Right renal pelvis (tissue), 4 donors: ENCODE measurements at regions not wholly inside any gene's neighbourhood (a gene's known extent, or its start where the extent isn't known, plus 50 kb on each side); places are given as distances from the start of the nearest gene placed in this dataset.
"Not testable (repeated sequence)": the region's sequence is repeated elsewhere in the genome, so short reads cannot be mapped to it uniquely, and the experiment has no call there.

ENCODE experiments used
- DNase-seq, 4 donors: peaks; one replicate each; pipeline ENCODE4 v3.0.0-alpha.2; 2013; ENCODE audit warnings: low read depth in 4 of 4, low spot score in 3 of 4, missing footprints in 1 of 4

DNA sequence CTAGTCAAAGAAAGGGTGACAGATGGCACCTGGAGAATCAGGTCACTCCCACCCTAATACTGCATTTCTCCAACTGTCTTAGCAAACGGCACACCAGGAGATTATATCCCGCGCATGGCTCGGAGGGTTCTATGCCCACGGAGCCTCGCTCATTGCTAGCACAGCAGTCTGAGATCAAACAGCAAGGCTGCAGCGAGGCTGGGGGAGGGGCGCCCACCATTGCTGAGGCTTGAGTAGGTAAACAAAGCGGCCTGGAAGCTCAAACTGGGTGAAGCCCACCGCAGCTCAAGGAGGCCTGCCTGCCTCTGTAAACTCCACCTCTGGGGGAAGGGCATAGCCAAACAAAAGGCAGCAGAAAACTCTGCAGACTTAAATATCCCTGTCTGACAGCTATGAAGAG lies 268.1 kb upstream of the GRM3 start:
- DNase-seq, result not testable (repeated sequence)

DNA sequence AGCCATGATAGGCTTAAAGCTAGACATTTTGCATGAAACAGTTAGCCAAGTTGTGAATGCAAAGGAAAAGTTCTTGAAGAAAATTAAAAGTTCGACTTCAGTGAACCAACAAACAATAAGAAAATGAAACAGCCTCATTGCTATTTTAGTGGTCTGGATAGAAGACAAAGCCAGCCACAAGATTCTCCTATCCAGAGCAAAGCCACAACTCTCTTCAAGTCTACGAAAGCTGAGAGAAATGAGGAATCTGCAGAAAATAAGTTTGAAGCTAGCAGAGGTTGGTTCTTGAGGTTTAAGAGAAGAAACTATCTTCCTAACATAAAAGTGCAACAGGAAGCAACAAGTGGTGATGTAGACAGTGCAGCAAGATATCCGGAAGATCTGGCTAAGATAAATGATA lies 271.4 kb upstream of the GRM3 start:
- no peak for DNase-seq

DNA sequence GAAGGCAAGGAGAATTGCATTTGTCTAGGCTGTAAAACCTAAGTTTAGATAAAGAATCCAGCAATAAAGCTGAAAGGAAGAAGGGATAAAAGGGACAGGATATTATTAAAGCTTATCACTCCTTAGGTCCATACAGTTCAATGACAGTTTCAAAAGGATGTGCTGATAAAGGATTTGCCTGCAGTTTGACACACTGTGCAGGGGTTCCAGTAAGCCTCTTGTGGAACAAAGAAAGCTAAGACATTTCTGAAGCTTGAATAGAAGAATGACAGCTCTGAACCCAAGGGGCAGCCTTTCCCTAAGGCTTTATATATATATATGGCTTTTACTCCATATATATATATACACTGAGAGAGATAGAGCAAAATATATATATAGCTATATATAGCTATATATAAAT lies 276.8 kb upstream of the GRM3 start:
- no peak for DNase-seq

DNA sequence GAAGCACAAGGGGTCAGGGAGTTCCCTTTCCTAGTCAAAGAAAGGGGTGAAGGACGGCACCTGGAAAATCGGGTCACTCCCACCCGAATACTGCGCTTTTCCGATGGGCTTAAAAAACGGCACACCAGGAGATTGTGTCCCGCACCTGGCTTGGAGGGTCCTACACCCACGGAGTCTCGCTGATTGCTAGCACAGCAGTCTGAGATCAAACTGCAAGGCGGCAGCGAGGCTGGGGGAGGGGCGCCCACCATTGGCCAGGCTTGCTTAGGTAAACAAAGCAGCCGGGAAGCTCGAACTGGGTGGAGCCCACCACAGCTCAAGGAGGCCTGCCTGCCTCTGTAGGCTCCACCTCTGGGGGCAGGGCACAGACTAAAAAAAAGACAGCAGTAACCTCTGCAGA lies 303.3 kb upstream of the GRM3 start:
- not testable (repeated sequence) for DNase-seq

DNA sequence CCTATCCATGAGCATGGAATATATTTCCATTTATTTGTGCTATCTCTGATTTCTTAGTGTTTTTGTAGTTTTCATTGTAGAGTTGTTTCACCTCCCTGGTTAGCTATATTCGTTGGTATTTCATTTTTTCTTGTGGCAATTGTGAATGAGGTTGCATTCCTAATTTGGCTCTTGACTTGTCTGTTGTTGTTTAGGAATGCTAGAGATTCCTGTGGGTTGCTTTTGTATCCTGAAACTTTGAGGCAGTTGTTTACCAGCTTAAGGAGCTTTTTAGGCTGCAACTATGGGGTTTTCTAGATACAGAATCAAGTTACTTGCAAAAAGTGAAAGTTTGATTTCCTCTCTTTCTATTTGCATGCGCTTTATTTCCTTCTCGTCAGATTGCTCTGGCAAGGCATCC lies 304.7 kb upstream of the GRM3 start:
- no peak for DNase-seq

DNA sequence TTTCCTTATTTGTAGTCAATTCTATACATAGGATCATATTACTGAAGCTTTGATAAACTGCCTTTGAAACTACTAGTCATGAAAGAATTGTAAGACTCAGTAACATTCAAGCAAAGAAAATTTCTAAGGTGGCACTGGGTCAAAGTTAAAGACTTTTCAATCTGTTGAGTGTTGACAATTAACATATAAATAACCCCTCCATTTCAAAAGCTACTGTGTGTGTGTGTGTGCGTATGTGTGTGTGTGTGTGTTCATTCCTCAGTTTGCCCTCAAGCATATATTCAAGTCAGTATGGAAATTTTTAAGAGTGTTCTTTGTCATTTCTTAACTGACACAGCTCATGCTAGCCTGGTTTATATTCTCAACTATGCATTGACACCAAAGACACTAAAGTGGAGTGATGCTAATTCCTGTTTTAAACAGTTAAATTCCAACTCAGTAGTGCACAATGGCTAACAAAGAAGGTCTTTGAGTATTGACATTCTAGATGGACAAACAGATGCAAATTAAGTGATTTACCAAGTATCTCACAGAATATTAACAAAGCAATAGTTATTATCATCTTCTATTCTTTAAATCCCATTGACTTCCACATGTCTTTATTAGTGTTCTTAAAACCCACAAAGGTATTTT lies 314.8 kb upstream of the GRM3 start:
- no peak for DNase-seq

DNA sequence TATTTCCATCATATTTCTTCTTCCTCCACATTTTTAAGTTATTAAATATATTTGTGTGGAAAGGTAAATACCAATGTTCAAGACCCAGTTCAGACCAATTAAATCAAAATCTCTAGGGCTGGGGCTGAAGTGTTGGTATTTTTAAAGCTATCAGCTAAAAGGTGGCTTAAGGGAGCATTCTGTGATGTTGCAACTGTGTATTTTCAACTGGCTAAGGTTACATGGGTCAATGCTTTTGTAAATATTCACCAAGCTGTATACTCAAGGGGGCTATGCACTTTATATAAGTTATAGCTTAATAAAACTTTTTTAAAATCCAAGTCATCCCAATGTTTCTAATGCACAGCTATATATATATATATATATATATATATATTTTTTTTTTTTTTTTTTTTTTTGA lies 316.9 kb upstream of the GRM3 start:
- no peak for DNase-seq

DNA sequence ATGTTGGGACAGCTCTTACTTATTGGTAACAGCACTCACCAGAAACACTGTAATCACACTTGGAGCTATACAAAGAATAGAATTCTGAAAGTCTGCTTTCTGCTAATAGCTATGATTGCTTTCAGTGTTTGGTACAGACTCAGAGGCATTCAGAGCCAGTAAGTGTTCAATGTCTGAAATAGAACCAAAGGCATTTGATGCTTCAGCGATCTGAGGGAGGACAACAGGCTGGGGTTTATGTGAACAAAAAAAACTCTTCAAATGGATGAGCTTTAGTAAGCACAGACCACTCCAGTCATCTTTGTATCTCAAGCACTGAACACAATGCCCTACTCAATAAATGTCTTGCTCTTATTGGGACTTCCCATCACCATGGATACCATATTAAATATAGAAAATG lies 322.8 kb upstream of the GRM3 start:
- DNase-seq, result no peak

DNA sequence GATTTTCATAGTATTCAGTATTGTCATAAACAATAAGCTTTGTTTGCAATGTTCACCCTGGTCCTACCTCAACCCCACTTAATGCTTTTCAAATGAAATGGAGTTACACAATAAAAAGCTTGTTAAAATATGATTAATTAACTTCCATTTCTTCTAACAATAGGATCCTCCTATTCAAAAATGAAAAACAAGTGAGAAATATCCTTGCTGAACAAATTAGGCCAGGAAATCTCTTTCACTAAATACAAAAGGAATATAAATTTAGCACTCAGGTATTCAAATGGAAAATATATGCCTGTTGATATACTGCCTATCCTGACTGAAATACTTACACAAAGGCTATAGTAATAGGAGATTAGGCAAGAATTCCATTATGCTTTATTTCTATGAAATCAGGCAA lies 323.4 kb upstream of the GRM3 start:
- no peak for DNase-seq

DNA sequence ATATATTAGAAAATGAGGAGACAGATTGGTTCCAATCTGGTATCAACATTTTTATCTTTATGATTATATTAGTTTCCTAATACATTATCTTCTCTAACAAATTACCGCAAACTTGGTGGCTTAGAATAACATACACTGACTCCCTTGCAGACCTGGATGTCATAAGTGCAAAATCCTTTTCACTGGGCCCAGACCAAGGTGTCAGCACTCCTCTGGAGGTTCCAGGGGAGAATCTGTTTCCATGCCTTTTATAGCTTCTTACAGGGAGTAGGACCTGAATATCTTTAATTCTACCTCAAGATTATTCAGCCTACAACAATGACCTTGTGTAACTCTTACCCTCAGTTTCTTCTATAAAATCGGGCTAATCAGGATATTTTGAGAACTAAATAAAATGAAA lies 329.9 kb upstream of the GRM3 start:
- DNase-seq, result no peak

DNA sequence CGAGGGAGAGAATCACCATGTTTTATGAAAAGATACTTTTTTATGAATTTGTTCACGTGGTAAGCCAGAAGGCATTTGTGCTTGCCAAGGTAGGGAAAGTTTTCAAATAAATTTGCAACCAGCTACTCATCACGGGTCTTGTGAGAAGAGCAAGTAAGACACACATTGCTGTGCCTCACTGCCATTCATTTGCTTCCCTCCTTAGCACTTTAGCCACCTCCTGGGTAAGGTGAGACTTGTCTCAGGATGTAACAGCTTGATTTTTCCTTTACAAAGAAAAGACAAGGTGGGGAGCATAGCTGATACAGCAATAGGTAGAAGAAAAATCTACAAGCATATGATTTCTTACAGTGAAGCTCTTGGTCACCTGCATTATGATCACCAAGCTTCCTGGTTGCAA lies 342.4 kb upstream of the GRM3 start:
- no peak for DNase-seq

DNA sequence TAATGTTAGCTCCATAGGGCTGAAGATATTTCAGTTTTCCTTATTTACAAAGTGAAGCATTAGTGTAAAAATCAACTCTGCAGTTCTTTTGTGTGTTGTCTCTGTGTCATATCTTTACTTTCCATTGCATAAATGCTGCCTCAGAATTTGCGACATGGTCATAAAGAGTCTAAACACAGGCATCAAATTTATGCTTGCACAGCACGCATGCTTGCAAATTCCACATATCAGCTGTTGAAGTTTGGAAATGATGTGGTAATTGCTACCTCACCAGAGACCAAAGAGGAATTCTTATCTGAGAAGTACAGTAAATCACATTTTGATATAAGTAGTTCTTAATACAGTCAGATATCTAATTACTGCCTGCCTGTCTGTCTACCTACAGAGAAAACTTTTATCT lies 348.2 kb upstream of the GRM3 start:
- DNase-seq, result no peak

DNA sequence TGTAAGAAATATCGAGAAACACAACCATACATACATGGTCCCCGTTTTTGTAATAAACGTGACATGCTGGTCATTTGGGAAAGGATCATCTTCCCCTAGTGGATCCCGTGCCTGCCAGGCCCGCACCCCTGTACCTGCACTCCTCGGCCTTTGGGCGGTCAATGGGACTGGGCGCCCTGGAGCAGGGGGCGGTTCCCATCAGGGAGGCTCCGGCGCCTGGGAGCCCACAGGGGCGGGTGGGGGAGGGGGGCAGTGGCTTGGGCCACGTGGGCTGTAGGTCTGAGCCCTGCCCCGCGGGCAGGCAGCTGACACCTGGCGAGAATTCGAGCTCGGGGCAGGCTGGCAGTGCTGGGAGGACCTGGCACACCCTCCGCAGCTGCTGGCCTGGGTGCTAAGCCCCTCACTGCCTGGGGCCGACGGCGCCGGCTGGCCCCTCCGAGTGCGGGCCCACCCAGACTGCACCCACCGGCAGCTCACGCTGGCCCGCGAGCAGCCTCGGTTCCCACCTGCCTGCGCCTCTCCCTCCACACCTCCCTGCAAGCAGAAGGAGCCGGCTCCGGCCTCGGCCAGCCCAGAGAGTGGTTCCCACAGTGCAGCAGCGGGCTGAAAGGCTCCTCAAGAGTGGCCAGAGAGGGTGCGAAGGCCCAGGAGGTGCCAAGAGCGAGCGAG lies 361.6 kb upstream of the GRM3 start:
- no peak for DNase-seq

DNA sequence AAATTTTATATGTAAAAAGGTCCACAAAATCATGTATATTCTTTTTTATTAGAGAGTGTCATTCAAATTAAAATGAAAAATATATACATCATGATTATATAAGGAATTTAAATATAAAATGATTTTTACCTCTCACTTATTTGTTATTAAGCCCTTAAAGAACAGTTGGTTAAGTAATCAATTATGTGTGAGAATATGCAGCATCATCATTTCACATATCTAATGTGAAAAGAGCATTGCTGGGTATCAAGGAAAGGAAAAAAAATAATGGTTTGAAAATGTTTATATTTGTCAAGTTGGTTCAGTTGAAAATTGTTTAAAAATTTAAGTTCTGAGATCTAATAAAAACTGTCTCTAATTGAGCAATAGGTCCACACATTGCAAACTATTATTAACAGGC lies 363.6 kb upstream of the GRM3 start:
- no peak for DNase-seq

DNA sequence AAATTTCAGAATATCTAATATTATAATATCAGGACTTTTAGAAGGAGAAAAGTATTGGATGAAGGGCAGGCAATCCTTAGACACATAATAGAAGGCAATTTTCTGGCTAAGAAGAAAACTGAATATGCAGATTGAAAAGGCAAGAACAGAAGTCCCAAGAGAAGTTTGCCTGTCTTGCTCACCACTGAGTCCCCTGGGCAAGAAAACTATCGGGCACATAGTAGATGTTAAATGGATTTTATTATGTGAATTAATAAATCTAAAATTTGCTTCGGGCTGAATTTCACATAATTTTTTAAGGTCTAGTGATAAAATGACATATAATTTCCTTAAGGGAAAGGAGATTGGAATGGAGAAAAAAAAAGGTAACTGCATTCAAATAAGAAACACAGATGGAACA lies 380.9 kb upstream of the GRM3 start:
- no peak for DNase-seq

DNA sequence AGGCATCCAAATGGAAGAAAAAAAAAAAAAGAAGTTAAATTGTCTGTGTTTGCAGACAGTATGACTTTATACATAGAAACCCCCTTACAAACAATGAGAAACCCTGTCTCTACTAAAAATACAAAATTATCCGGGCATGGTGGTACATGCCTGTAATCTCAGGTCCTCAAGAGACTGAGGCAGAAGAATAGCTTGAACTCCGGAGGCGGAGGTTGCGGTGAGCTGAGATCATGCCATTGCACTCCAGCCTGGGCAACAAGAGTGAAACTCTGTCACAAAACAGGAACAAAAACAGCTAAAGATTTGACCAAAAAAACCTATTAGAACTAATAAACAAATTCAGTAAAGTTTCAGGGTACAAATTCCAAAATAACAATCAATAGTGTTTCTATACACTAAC lies 385.8 kb upstream of the GRM3 start:
- DNase-seq, result no peak

DNA sequence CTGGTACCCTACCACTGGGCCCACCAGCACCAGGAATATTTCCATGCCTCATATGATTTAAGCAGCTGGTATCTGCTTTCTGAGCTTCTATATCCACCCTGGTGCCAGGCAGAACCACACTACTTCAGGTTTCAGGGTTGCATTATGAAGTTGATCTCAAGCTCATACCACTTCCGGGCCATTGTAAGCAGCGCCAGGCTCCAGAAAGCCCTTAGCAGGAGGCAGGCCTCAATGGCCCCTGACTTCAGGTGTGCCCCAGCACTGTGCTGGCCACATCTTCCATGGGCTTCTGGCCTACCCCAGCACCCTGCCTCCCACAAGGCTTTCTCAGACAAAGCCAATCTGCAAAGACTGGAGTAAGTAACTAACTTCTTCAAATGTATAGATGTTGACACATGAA lies 391.3 kb upstream of the GRM3 start:
- no peak for DNase-seq

DNA sequence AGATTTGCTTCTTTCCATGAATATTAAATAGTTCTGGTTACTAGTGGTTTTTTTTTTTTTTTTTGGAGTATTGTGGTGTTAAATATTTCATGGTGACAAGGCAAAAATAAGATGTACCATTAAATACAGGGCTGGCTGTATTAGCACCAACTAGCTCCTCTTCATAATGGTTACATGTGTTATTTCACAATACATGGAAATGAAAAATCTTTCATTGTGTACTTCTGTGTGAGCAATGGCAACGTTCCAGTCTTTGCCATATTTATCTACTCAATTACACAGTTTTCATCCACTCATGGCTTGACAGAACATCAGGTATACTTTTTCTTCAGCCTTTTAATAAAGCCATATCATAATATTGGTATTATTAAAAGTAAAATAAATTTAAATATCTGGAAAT lies 394.7 kb upstream of the GRM3 start:
- no peak for DNase-seq

DNA sequence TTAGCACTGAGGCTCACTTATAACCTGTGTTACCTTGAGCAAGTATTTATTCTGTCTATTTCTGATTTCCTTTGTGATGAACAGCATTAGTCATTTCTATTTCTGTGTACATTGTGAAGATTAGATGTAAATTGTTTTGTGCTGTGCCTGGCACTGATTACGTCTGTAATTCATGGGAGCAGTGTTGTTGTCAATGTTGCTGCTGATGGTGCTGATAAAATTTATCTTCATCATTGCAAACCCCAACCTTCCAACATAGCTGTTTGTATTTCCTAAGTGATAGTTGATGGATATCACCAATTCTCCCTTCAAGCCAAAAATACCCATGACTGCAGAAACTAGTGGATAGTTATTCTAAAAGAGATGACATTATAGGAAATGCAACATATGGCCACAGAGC lies 400.5 kb upstream of the GRM3 start:
- DNase-seq, result no peak

DNA sequence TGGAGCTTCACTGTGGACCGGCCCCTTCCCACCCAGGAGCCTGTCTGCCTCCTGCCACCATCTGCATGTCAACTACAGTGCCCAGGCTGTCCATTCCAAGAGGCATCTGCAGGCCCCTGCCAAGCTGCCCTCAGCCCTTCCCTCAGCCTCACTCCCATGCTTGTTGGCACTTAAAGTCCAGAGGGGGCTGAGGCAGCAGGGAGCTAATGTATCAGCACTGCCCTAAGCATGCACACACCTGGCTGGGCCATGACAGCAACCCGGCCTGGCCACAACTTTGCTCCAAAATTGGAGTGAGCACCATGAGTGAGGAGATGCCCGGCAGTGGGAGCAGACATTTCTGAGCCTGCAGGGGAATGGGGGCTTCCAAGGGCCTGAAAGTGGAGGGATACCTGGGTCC lies 417.5 kb upstream of the GRM3 start:
- no peak for DNase-seq

DNA sequence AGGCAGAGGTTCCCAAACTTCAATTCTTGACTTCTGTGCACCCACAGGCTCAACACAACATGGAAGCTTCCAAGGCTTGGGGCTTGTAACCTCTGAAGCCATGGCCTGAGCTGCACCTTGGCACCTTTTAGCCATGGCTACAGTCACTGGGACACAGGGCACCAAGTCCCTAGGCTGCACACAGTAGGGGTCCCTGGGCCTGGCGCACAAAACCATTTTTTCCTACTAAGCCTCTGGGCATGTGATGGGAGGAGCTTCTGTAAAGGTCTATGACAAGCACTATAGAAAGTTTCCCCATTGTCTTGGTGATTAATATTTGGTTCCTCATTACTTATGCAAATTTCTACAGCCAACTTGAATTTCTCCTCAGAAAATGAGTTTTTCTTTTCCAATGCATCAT lies 420.9 kb upstream of the GRM3 start:
- no peak for DNase-seq

DNA sequence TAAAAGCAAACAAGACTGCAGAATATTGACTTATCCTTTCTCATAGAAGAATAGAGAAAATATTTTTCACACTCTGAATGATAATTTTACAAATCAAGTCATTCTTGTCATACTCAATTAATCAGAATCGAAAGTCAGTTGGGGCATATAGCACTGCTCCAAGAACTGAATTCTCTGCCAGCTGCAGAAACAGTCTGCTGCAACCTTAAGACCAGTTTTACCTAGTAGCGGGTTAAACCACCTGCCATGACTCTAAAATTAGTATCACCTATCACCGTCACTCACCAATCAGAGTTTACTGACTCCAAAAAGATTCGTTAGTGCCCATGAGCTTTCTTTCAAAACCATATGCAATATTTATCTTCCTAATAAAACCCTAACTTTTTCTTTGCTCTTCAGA lies 429.0 kb upstream of the GRM3 start:
- DNase-seq, result no peak

DNA sequence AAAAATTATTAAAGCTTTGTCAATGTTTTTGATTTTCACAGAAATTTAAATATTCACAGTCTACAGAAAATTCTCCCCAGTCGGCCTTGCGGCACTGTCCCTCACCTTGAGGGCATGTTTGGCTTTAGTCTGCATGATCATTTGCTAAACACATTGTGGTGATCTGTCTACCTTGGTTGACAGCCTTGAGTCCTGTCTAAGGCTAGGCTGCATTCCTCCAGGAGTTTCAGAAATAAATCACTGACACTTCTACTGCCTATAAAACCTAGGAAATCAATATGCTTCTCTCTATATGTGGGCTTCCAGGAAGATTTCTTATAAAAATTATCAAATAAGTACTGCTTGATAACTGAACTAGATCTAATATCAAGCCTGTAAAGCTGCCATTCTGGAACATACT lies 430.7 kb upstream of the GRM3 start:
- no peak for DNase-seq
